ENCODE measurements at regions not wholly inside any gene's neighbourhood (a gene's known extent, or its start where the extent isn't known, plus 50 kb on each side); places are given as distances from the start of the nearest gene placed in this dataset.

GRCh38 chr6:33967966-33968724 is 164.3 kb upstream of the MLN start:
- ATAC-seq (no peak), DNase-seq (ENCODE audit: low spot score) (peak; percentile 25)
- Mint-ChIP-seq H3K27ac (no peak overlapping the region), H3K4me1 (ENCODE audit: low read depth in 2 of 2) (no peaks in the 10 kb centered on the region), H3K9me3 (no peaks in the 10 kb centered on the region), H3K36me3 (no peaks in the 10 kb centered on the region), H3K4me3 (no peak overlapping the region), H3K27me3 (peaks cover 51 to 66% of the 10 kb centered on the region in 2 donors)

GRCh38 chr6:33967265-33967767 is 163.5 kb upstream of the MLN start:
- H3K27ac Mint-ChIP-seq, result no peak overlapping the region
- H3K4me1 Mint-ChIP-seq (ENCODE audit: low read depth in 2 of 2), result no peaks in the 10 kb centered on the region
- H3K36me3 Mint-ChIP-seq, result no peaks in the 10 kb centered on the region
- no peak for ATAC-seq
- peaks cover 55 to 66% of the 10 kb centered on the region in 2 donors for H3K27me3 Mint-ChIP-seq
- peak; percentile 28 for DNase-seq (ENCODE audit: low spot score)
- H3K9me3 Mint-ChIP-seq, result no peaks in the 10 kb centered on the region
- H3K4me3 Mint-ChIP-seq, result no peak overlapping the region

GRCh38 chr6:33966536-33966935 is 162.7 kb upstream of the MLN start:
- H3K36me3 Mint-ChIP-seq, result no peaks in the 10 kb centered on the region
- no peak overlapping the region for H3K27ac Mint-ChIP-seq
- no peak for ATAC-seq
- no peak for DNase-seq (ENCODE audit: low spot score)
- no peaks in the 10 kb centered on the region for H3K4me1 Mint-ChIP-seq (ENCODE audit: low read depth in 2 of 2)
- H3K27me3 Mint-ChIP-seq, result peaks cover 53 to 58% of the 10 kb centered on the region in 2 donors
- no peak overlapping the region for H3K4me3 Mint-ChIP-seq
- H3K9me3 Mint-ChIP-seq, result no peaks in the 10 kb centered on the region

GRCh38 chr6:33965766-33966165 is 162.0 kb upstream of the MLN start:
- ATAC-seq (no peak), DNase-seq (ENCODE audit: low spot score) (no peak)
- Mint-ChIP-seq H3K4me1 (ENCODE audit: low read depth in 2 of 2) (no peaks in the 10 kb centered on the region), H3K9me3 (no peaks in the 10 kb centered on the region), H3K27ac (no peak overlapping the region), H3K4me3 (no peak overlapping the region), H3K36me3 (no peaks in the 10 kb centered on the region), H3K27me3 (peaks cover 50 to 52% of the 10 kb centered on the region in 2 donors)

GRCh38 chr6:33964387-33964786 is 160.6 kb upstream of the MLN start:
- no peaks in the 10 kb centered on the region for H3K9me3 Mint-ChIP-seq
- peaks cover 38 to 42% of the 10 kb centered on the region in 2 donors for H3K27me3 Mint-ChIP-seq
- H3K4me3 Mint-ChIP-seq, result no peak overlapping the region
- H3K27ac Mint-ChIP-seq, result no peak overlapping the region
- ATAC-seq (no peak), DNase-seq (ENCODE audit: low spot score) (no peak)
- H3K36me3 Mint-ChIP-seq, result no peaks in the 10 kb centered on the region
- H3K4me1 Mint-ChIP-seq (ENCODE audit: low read depth in 2 of 2), result no peaks in the 10 kb centered on the region

- peaks cover 31 to 41% of the 10 kb centered on the region in 2 donors for H3K27me3 Mint-ChIP-seq
- H3K4me3 Mint-ChIP-seq, result no peak overlapping the region
- H3K4me1 Mint-ChIP-seq (ENCODE audit: low read depth in 2 of 2), result peaks cover 0 to 4% of the 10 kb centered on the region in 2 donors
- H3K36me3 Mint-ChIP-seq, result no peaks in the 10 kb centered on the region
- ATAC-seq, result no peak
- no peaks in the 10 kb centered on the region for H3K9me3 Mint-ChIP-seq
- H3K27ac Mint-ChIP-seq, result no peak overlapping the region
- no peak for DNase-seq (ENCODE audit: low spot score)
These were observed 159.4 kb upstream of the MLN start for GRCh38 chr6:33963136-33963750.

GRCh38 chr6:33962246-33963027 is 158.6 kb upstream of the MLN start:
- ATAC-seq (no peak), DNase-seq (ENCODE audit: low spot score) (no peak)
- Mint-ChIP-seq H3K36me3 (no peaks in the 10 kb centered on the region), H3K27me3 (peaks cover 23 to 36% of the 10 kb centered on the region in 2 donors), H3K27ac (no peak overlapping the region), H3K9me3 (no peaks in the 10 kb centered on the region), H3K4me1 (ENCODE audit: low read depth in 2 of 2) (peaks cover 0 to 7% of the 10 kb centered on the region in 2 donors), H3K4me3 (no peak overlapping the region)

GRCh38 chr6:33961691-33962090 is 157.9 kb upstream of the MLN start:
- no peaks in the 10 kb centered on the region for H3K36me3 Mint-ChIP-seq
- peaks cover 0 to 7% of the 10 kb centered on the region in 2 donors for H3K4me1 Mint-ChIP-seq (ENCODE audit: low read depth in 2 of 2)
- H3K27me3 Mint-ChIP-seq, result peaks cover 16 to 29% of the 10 kb centered on the region in 2 donors
- ATAC-seq (no peak), DNase-seq (ENCODE audit: low spot score) (no peak)
- H3K4me3 Mint-ChIP-seq, result no peak overlapping the region
- H3K27ac Mint-ChIP-seq, result no peak overlapping the region
- no peaks in the 10 kb centered on the region for H3K9me3 Mint-ChIP-seq

- no peak overlapping the region for H3K4me3 Mint-ChIP-seq
- H3K27me3 Mint-ChIP-seq, result peaks cover 7 to 27% of the 10 kb centered on the region in 2 donors
- H3K27ac Mint-ChIP-seq, result no peak overlapping the region
- no peaks in the 10 kb centered on the region for H3K9me3 Mint-ChIP-seq
- H3K36me3 Mint-ChIP-seq, result no peaks in the 10 kb centered on the region
- no peak for DNase-seq (ENCODE audit: low spot score)
- ATAC-seq, result no peak
- peaks cover 0 to 7% of the 10 kb centered on the region in 2 donors for H3K4me1 Mint-ChIP-seq (ENCODE audit: low read depth in 2 of 2)
These were observed 156.8 kb upstream of the MLN start for GRCh38 chr6:33960345-33961313.

GRCh38 chr6:33959661-33960344 is 156.0 kb upstream of the MLN start:
- Mint-ChIP-seq H3K27ac (no peak overlapping the region), H3K36me3 (no peaks in the 10 kb centered on the region), H3K4me3 (no peak overlapping the region), H3K27me3 (peaks cover 0 to 22% of the 10 kb centered on the region in 2 donors), H3K9me3 (no peaks in the 10 kb centered on the region), H3K4me1 (ENCODE audit: low read depth in 2 of 2) (peaks cover 0 to 7% of the 10 kb centered on the region in 2 donors)
- ATAC-seq (peak in 1 of 2 donors; percentile 29), DNase-seq (ENCODE audit: low spot score) (no peak)

GRCh38 chr6:33959329-33959651 is 155.5 kb upstream of the MLN start:
- Mint-ChIP-seq H3K36me3 (no peaks in the 10 kb centered on the region), H3K4me3 (no peak overlapping the region), H3K9me3 (no peaks in the 10 kb centered on the region), H3K27ac (no peak overlapping the region), H3K27me3 (peaks cover 0 to 24% of the 10 kb centered on the region in 2 donors), H3K4me1 (ENCODE audit: low read depth in 2 of 2) (peaks cover 0 to 7% of the 10 kb centered on the region in 2 donors)
- DNase-seq (ENCODE audit: low spot score), result no peak
- no peak for ATAC-seq

- H3K36me3 Mint-ChIP-seq, result no peaks in the 10 kb centered on the region
- DNase-seq (ENCODE audit: low spot score) (peak; percentile 18), ATAC-seq (no peak)
These were observed 154.9 kb upstream of the MLN start for GRCh38 chr6:33958526-33959328.

More at GRCh38 chr6:33958526-33959328, 154.9 kb upstream of the MLN start:
- Mint-ChIP-seq H3K27me3 (peaks cover 2 to 23% of the 10 kb centered on the region in 2 donors), H3K4me1 (ENCODE audit: low read depth in 2 of 2) (peaks cover 0 to 7% of the 10 kb centered on the region in 2 donors), H3K27ac (no peak overlapping the region), H3K9me3 (no peaks in the 10 kb centered on the region), H3K4me3 (no peak overlapping the region)

All from natural killer cell treated with Interleukin-12 subunit alpha and Interleukin-12 subunit beta and Interleukin-15 and Interleukin-18, amount 100 ng/mL, for 72 hours (primary cell).